Large intestine (tissue), 3 donors: ENCODE measurements at regions not wholly inside any gene's neighbourhood (a gene's known extent, or its start where the extent isn't known, plus 50 kb on each side); places are given as distances from the start of the nearest gene placed in this dataset.

Experiments used
- DNase-seq, 2 donors: peaks; one replicate each; pipeline versions ENCODE4 v3.0.0 to v3.0.0-alpha.2; 2013
- H3K27ac ChIP-seq: one replicate; pipeline ENCODE4 v1.5.1; 2013; ENCODE audit warnings: low read length
- H3K27me3 ChIP-seq: 2 replicates; pipeline ENCODE4 v1.6.1; 2013; ENCODE audit warnings: low read length; ENCODE audit not compliant: control insufficient read depth, insufficient read depth
- H3K36me3 ChIP-seq: 2 replicates; pipeline ENCODE4 v1.6.1; 2013; ENCODE audit warnings: low read length; ENCODE audit not compliant: control insufficient read depth, insufficient read depth
- H3K4me1 ChIP-seq: one replicate; pipeline ENCODE4 v1.6.1; 2013; ENCODE audit warnings: low read length; ENCODE audit not compliant: control insufficient read depth, insufficient read depth
- H3K4me3 ChIP-seq: one replicate; pipeline ENCODE4 v1.5.1; 2013; ENCODE audit warnings: low read length
- H3K9me3 ChIP-seq: one replicate; pipeline ENCODE4 v1.6.1; 2013; ENCODE audit warnings: mild to moderate bottlenecking, low read depth, low read length, moderate library complexity; ENCODE audit not compliant: control insufficient read depth
- WGBS: methylation state at CpG from one replicate; pipeline ENCODE4 v1.1.5; 2013; ENCODE audit warnings: low lambda C conversion rate; ENCODE audit not compliant: insufficient coverage; 5-methylcytosine and 5-hydroxymethylcytosine counted together

DNA sequence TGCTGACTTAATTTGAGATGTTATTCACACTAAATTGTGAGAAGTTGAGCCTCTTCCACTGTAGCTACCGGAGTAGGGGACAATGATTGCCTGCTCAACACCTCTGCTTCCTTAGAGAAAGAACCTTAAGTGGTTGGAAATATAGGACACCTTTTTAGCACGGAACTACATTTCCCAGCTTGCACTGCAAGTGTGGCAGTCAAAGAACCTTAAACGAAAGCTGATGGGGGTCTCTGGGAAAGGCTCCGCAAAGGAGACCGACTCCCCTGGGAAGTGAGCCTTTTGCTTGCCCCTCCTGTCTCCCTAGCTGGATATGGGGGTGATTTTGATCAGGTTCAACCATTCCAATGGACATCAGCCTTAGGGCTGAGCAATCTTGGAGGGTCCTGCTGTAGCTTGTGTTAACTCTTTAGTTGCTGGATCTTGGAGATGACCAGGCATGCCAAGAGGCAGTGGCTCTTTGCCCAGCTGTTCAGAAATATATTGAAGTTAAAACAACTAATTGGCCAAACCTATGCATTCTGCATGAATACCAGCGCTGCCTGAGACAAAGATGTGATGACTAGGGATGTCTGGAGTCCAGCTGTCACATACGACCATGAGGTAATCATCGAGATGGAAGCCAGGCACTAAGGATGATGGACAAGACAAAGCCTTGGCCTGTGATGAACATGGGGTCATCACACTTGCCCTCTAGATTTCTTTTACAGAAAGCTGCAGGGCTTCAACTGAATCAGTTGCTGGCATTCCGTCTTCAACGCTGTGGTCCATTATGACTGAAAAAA, 286.5 kb downstream of the FOXO1 start:
- no peak for DNase-seq
- no peaks in the 10 kb centered on the region for H3K9me3 ChIP-seq
- no CpG with 5 or more reads among the region's 10 CpGs for WGBS
- no peaks in the 10 kb centered on the region for H3K4me1 ChIP-seq
- no peaks in the 10 kb centered on the region for H3K36me3 ChIP-seq
- H3K27me3 ChIP-seq = peaks cover 2% of the 10 kb centered on the region
- H3K27ac ChIP-seq = no peak overlapping the region
- H3K4me3 ChIP-seq = no peak overlapping the region

DNA sequence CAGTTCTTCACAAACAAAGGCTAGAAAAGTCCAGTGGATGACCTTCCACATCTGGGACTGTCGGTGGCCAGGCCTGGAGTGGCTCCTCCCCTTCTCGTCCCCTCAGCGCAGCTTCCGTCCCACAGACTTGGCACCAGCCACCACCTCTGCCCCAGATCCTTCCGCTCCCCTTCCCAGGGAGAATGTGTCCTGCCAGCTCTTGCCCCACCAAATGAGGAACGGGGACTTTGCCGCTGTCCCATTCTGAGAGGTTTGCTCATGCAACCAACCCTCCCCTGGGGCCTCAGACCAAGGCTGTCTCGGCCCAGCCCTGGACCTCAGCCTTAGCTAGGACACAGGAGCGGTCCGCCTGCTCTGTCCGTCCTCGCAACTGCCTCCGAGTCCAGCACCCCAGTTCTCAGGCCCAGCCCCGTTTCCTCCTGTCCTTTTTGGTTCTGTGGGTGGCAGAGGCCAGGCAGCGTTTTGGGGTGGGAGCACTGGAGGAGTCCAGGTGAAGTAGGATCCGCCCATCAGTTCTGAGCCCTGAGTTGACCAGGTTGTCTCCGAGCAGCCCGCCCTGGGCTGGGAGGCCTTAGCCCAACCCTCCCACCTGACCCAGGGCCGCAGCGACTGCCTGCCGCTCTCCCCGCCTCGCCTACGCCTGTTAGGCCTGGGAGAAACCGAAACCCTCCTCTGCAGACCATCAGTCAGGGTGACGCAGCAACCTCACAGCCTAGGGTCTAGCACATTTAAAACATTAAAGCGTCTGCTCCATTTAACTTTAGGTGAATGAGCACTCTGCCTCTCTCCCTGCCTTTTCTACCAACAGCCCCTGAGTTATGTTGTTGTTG, 284.3 kb downstream of the FOXO1 start:
- Histone ChIP-seq H3K36me3 (no peaks in the 10 kb centered on the region), H3K4me1 (no peaks in the 10 kb centered on the region), H3K27ac (no peak overlapping the region), H3K27me3 (peaks cover 2% of the 10 kb centered on the region), H3K9me3 (no peaks in the 10 kb centered on the region), H3K4me3 (no peak overlapping the region)
- WGBS = no CpG with 5 or more reads among the region's 27 CpGs
- no peak for DNase-seq

DNA sequence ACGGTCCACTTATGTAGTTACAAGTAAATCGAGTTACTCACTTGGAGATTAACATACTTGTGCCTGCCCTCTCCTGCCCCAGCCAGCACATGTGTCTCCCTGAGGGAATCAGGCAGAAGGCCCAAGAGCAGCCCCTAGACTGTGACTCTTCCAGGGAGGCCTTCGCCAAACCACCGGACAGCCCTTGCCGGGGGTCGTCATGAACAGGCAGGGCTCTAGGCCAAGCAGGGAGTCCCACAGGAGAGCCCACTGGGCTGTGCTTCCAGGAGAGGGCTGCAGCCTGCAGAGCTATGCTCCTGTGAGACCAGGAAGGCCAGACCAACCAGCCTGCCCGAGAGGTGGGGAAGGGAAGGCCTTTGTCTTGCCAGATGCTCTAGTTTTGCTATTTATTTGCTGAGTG, 283.3 kb downstream of the FOXO1 start:
- Histone ChIP-seq H3K27me3 (peaks cover 2% of the 10 kb centered on the region), H3K9me3 (no peaks in the 10 kb centered on the region), H3K27ac (no peak overlapping the region), H3K4me3 (no peak overlapping the region), H3K4me1 (no peaks in the 10 kb centered on the region), H3K36me3 (no peaks in the 10 kb centered on the region)
- no peak for DNase-seq
- no CpG with 5 or more reads among the region's 7 CpGs for WGBS

DNA sequence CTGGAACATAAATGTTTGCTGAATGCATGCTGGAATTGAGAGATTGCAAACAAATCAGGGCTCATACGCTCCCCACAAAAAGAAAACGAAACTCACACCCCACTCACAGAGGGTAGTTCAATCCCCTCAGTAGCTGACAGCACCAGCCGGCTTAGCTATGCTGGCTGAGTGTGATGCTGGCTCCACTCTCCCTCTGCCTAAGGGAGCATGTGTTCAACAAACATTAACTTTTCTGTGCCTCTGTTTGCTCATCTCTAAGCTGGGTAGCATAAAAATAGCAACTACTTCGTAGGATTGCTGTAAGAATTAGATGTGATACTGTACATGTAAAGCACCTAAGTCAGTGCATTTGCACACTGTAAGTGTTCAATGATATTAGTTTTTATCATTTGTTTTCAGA, 282.6 kb downstream of the FOXO1 start:
- Histone ChIP-seq H3K4me1 (no peaks in the 10 kb centered on the region), H3K27ac (no peak overlapping the region), H3K9me3 (no peaks in the 10 kb centered on the region), H3K4me3 (no peak overlapping the region), H3K27me3 (peaks cover 2% of the 10 kb centered on the region), H3K36me3 (no peaks in the 10 kb centered on the region)
- DNase-seq = no peak
- no CpG with 5 or more reads among the region's 4 CpGs for WGBS

DNA sequence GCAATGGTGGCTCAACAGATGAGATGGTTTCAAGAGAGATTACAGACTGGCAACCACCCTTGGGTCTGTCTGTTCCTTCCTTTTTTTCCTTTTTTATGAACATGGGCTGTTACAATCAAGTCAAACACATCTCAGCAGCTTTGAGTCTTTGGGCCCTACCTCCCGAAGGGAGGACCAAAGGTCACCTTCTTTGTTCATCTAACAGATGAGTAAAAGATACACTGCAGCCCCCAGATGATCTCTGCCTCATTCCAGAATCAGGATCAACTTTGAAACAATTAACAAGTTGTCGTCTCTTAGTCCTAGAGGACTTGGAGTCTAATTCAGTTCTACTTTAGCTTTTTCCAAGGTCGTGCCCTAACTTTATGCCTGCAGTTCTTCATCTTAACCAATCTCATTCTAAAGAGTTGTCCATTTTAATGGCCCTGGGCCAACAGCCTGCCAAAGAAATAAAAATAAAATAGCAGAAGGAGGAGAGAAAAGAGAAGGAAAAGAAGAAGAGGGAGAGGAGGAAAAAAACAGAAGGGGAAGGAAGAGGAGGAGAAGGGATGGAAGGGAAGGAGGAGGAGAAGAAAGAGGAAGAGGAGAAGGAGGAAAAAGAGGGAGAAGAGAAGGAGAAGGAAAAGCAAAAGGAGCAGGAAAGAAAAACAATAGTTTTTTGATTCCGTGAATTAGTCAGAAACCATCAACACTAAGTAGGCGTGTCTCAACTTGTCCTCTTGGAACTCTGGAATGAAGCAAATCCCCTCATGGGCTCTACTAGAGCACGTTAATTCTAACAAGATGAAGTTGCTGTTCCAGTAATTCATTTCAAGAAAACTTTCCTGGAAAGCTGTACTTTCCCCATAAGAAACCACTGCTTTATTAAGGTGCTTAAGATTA, 281.2 kb downstream of the FOXO1 start:
- Histone ChIP-seq H3K9me3 (no peaks in the 10 kb centered on the region), H3K36me3 (no peaks in the 10 kb centered on the region), H3K4me3 (no peak overlapping the region), H3K27me3 (no peaks in the 10 kb centered on the region), H3K4me1 (no peaks in the 10 kb centered on the region), H3K27ac (no peak overlapping the region)
- 96% methylated on average over 3 of the region's 6 CpGs for WGBS
- no peak for DNase-seq

DNA sequence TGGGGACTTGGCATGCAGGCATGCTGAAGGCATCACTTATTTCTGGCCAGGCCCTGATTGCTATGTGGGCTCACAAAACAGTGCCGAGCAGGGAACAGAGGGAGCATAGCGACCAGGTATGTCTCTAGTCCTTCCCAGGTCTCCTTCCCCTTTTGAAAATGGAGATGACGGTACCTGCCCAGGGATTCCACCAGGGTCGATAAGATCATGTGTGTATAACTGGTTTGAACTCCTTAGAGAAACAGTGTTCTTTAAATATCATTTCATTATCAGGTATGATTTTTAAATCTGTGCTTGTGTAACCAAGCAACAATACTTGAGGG, 280.6 kb downstream of the FOXO1 start:
- no peaks in the 10 kb centered on the region for H3K27me3 ChIP-seq
- no peak for DNase-seq
- no peak overlapping the region for H3K4me3 ChIP-seq
- H3K4me1 ChIP-seq = no peaks in the 10 kb centered on the region
- no CpG with 5 or more reads among the region's 4 CpGs for WGBS
- no peak overlapping the region for H3K27ac ChIP-seq
- no peaks in the 10 kb centered on the region for H3K9me3 ChIP-seq
- no peaks in the 10 kb centered on the region for H3K36me3 ChIP-seq

DNA sequence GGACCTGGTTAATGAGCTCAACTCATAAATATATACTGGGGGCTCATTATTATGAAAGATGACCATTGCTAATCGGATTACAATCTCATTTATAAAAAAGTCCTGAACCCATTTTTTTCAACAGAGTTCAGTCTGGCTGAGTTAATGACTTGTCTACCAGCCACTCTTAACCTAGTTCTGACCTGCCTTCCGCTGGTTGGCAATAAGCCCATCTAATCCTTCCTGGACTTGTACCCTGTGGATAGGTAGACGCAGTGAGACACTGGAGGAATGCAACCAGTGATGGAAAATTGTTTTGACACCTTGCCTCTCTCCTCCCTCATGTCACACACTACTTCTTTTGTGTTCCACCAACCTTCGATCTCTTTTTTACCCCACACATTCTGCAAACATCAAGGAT, 279.9 kb downstream of the FOXO1 start:
- 83% methylated on average over 2 of the region's 4 CpGs for WGBS
- Histone ChIP-seq H3K36me3 (no peaks in the 10 kb centered on the region), H3K27ac (no peak overlapping the region), H3K9me3 (no peaks in the 10 kb centered on the region), H3K27me3 (no peaks in the 10 kb centered on the region), H3K4me1 (no peaks in the 10 kb centered on the region), H3K4me3 (no peak overlapping the region)
- DNase-seq = no peak

DNA sequence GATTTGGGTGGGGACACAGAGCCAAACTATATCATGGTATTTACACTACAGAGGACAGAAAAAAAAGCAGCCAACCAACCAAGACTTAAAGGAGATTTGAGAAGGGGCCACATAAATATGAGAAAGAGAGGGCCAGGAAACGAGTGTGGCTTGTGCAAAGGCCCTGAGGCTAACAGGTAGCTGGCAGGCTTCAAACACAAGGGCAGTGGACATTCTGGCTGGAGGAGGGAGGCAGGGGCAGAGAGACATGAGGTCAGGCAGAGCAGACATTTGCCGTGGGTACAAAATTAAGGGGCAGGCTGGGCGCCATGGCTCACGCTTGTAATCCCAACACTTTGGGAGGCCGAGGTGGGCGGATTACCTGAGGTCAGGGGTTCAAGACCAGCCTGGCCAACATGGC, 278.7 kb downstream of the FOXO1 start:
- no peak overlapping the region for H3K27ac ChIP-seq
- DNase-seq = no peak
- no peaks in the 10 kb centered on the region for H3K36me3 ChIP-seq
- H3K4me3 ChIP-seq = no peak overlapping the region
- no peaks in the 10 kb centered on the region for H3K4me1 ChIP-seq
- no peaks in the 10 kb centered on the region for H3K9me3 ChIP-seq
- no peaks in the 10 kb centered on the region for H3K27me3 ChIP-seq
- WGBS = 100% methylated on average over 2 of the region's 6 CpGs

DNA sequence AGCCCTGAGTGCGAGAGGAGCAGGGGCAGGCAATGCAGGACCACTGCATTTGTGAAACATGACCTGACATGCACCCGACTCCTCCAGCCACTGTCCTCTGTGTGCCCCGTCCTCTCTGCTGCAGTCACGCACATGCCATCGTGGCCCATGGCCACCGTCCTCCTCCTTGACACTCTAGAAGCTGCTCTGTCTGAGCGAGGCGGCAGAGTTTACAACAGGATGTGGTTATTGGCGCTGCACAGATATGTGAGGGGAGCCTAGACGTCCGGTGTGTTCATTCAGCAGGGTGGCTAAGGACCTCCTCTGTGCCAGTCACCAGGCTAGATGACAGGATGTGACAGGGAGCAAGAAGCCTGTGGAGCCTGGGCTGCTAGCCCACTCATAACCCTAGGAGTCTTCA, 277.8 kb downstream of the FOXO1 start:
- no peaks in the 10 kb centered on the region for H3K4me1 ChIP-seq
- no peak overlapping the region for H3K4me3 ChIP-seq
- peak; percentile 20 to 33 for DNase-seq
- no peaks in the 10 kb centered on the region for H3K27me3 ChIP-seq
- no peaks in the 10 kb centered on the region for H3K9me3 ChIP-seq
- WGBS = no CpG with 5 or more reads among the region's 11 CpGs
- H3K36me3 ChIP-seq = no peaks in the 10 kb centered on the region
- no peak overlapping the region for H3K27ac ChIP-seq

DNA sequence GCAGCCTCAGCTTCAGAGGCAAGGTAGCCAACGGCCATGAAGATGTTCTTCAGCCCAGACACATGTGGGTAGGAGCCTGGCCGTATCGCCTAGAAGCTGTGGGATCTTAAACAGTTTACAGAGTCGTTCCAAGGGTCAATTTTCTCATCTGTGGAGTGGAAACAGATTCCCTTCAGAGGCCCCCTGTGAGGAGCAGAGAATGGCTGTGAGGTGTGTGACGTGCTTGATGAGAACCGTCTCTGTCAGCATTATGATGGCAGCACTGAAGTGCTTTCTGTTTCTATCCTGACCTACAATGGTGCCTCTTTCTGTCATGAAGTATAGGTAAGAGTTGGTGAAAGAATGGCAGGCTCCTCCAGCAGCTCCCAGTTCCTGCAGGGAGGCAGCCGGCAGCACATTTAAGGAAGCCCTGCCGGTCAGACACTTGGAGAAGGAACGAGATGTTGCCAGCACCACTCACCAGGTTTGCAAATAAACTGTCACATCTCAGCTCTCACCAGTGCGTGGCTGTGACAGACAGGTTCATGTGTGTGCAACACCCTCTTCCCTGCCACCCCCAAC, 277.3 kb downstream of the FOXO1 start:
- peak; percentile 16 to 56 for DNase-seq
- no peak overlapping the region for H3K4me3 ChIP-seq
- H3K36me3 ChIP-seq = no peaks in the 10 kb centered on the region
- no peaks in the 10 kb centered on the region for H3K27me3 ChIP-seq
- no peaks in the 10 kb centered on the region for H3K4me1 ChIP-seq
- no peak overlapping the region for H3K27ac ChIP-seq
- no CpG with 5 or more reads among the region's 10 CpGs for WGBS
- H3K9me3 ChIP-seq = no peaks in the 10 kb centered on the region
